ENCODE measurements at regions not wholly inside any gene's neighbourhood (a gene's known extent, or its start where the extent isn't known, plus 50 kb on each side); places are given as distances from the start of the nearest gene placed in this dataset.

GRCh38 chr7:9621927-9622326, 1188.5 kb downstream of the NXPH1 start:
- Histone ChIP-seq H4K20me1 (ENCODE audit: insufficient read depth, low read length) (no peaks in the 10 kb centered on the region), H3K27ac (ENCODE audit: low read depth in 1 of 2, low read length in 2 of 2) (no peak overlapping the region), H3K4me3 (replicated peaks in 1 of 3; ENCODE audit: low read depth in 2 of 3, low read length in 3 of 3) (no peak overlapping the region), H3K4me1 (ENCODE audit: control insufficient read depth in 1 of 2, insufficient read depth in 2 of 2, low read length in 2 of 2) (no peaks in the 10 kb centered on the region), H3K27me3 (ENCODE audit: control insufficient read depth in 2 of 2, insufficient read depth in 2 of 2, low read length in 2 of 2) (no peaks in the 10 kb centered on the region), H3K36me3 (replicated peaks in 1 of 2; ENCODE audit: control insufficient read depth in 1 of 2, insufficient read depth in 2 of 2, low read length in 2 of 2) (no peaks in the 10 kb centered on the region), H3K4me2 (replicated peaks; ENCODE audit: extremely low read depth, low read length, poor library complexity, severe bottlenecking) (no peak overlapping the region), H3K9ac (ENCODE audit: insufficient read depth, low read length, poor library complexity, severe bottlenecking) (no peak overlapping the region), H3K79me2 (ENCODE audit: insufficient read depth, low read length) (no peaks in the 10 kb centered on the region), H3K9me3 (replicated peaks in 1 of 2; ENCODE audit: control insufficient read depth in 1 of 2, insufficient read depth in 1 of 2, low read length in 2 of 2) (peaks cover 17 to 18% of the 10 kb centered on the region in 2 donors), H2AFZ (ENCODE audit: insufficient read depth, low read depth, low read length, poor library complexity, severe bottlenecking) (no peak overlapping the region)
- no peaks in the 10 kb centered on the region for H3K36me3 Mint-ChIP-seq
- DNase-seq, result no peak
- no peak for TF ChIP-seq CTCF (IDR thresholded peaks at IDR 0.05)
- peaks cover 6 to 18% (median 13%) of the 10 kb centered on the region in 7 donors for H3K9me3 Mint-ChIP-seq
- intact Hi-C loops (cut with micrococcal nuclease), result no loop called here
- WGBS (ENCODE audit: insufficient coverage), result no CpG with 5 or more reads among the region's 9 CpGs
- no peak overlapping the region for H3K4me3 Mint-ChIP-seq
- H3K27ac Mint-ChIP-seq, result no peak overlapping the region
- peaks cover 0 to 2% (median 2%) of the 10 kb centered on the region in 3 donors for H3K27me3 Mint-ChIP-seq (ENCODE audit: low read depth in 3 of 3)
- no peaks in the 10 kb centered on the region for H3K4me1 Mint-ChIP-seq

- no peaks in the 10 kb centered on the region for H3K4me1 Mint-ChIP-seq
- no peak for TF ChIP-seq CTCF (IDR thresholded peaks at IDR 0.05)
- H2AFZ ChIP-seq (ENCODE audit: insufficient read depth, low read depth, low read length, poor library complexity, severe bottlenecking), result no peak overlapping the region
Observed at GRCh38 chr7:9625953-9626352, 1192.5 kb downstream of the NXPH1 start.

More at GRCh38 chr7:9625953-9626352, 1192.5 kb downstream of the NXPH1 start:
- no peak overlapping the region for H3K4me3 ChIP-seq (replicated peaks in 1 of 3; ENCODE audit: low read depth in 2 of 3, low read length in 3 of 3)
- no peak for DNase-seq
- no CpG with 5 or more reads among the region's 3 CpGs for WGBS (ENCODE audit: insufficient coverage)
- Mint-ChIP-seq H3K36me3 (no peaks in the 10 kb centered on the region), H3K9me3 (peaks cover 5 to 19% (median 8%) of the 10 kb centered on the region in 7 donors), H3K27me3 (ENCODE audit: low read depth in 3 of 3) (peaks cover 0 to 2% (median 2%) of the 10 kb centered on the region in 3 donors), H3K4me3 (no peak overlapping the region), H3K27ac (no peak overlapping the region)
- H3K79me2 ChIP-seq (ENCODE audit: insufficient read depth, low read length), result no peaks in the 10 kb centered on the region
- H3K4me2 ChIP-seq (replicated peaks; ENCODE audit: extremely low read depth, low read length, poor library complexity, severe bottlenecking), result no peak overlapping the region
- no peak overlapping the region for H3K9ac ChIP-seq (ENCODE audit: insufficient read depth, low read length, poor library complexity, severe bottlenecking)
- no peaks in the 10 kb centered on the region for H3K4me1 ChIP-seq (ENCODE audit: control insufficient read depth in 1 of 2, insufficient read depth in 2 of 2, low read length in 2 of 2)
- intact Hi-C loops (cut with micrococcal nuclease), result no loop called here
- peaks cover 11 to 17% of the 10 kb centered on the region in 2 donors for H3K9me3 ChIP-seq (replicated peaks in 1 of 2; ENCODE audit: control insufficient read depth in 1 of 2, insufficient read depth in 1 of 2, low read length in 2 of 2)
- no peaks in the 10 kb centered on the region for H3K27me3 ChIP-seq (ENCODE audit: control insufficient read depth in 2 of 2, insufficient read depth in 2 of 2, low read length in 2 of 2)
- H3K36me3 ChIP-seq (replicated peaks in 1 of 2; ENCODE audit: control insufficient read depth in 1 of 2, insufficient read depth in 2 of 2, low read length in 2 of 2), result no peaks in the 10 kb centered on the region
- H4K20me1 ChIP-seq (ENCODE audit: insufficient read depth, low read length), result no peaks in the 10 kb centered on the region
- no peak overlapping the region for H3K27ac ChIP-seq (ENCODE audit: low read depth in 1 of 2, low read length in 2 of 2)
